Endothelial cell of umbilical vein (primary cell): ENCODE measurements at regions not wholly inside any gene's neighbourhood (a gene's known extent, or its start where the extent isn't known, plus 50 kb on each side); places are given as distances from the start of the nearest gene placed in this dataset.

Source experiments
- BruUV-seq: library from RNA; stranded (reverse); fragments of 400-500 nt; replicated peaks from 2 replicates; lab custom pipeline; 2021; lab: Mats Ljungman, UMichigan
- CTCF ChIA-PET: fragments of 300-600, 350-600 bp; sonication (Branson Sonifier 250); formaldehyde crosslinking; loops from one replicate; lab custom pipeline; 2021; ENCODE audit warnings: antibody characterized with exemption, inconsistent platforms; lab: Charles Lee
- POLR2A ChIA-PET: fragments of 300-600, 350-600 bp; sonication (Branson Sonifier 250); formaldehyde crosslinking; loops from one replicate; lab custom pipeline; 2021; ENCODE audit warnings: antibody characterized with exemption, inconsistent platforms; lab: Charles Lee
- DNase-seq: peaks from one replicate; pipeline ENCODE4 v3.0.0-alpha.2; 2011; ENCODE audit warnings: low read depth, low spot score
- FAIRE-seq: peaks from 2 replicates; lab custom pipeline; 2011; peaks lifted over from hg19 to GRCh38; lab: Jason Lieb, UNC
- H2AFZ ChIP-seq: 2 replicates; pipeline ENCODE4 v1.6.0; 2012; ENCODE audit warnings: low read depth, low read length, control low read depth, inconsistent platforms
- H3K27ac ChIP-seq: 2 replicates; pipeline ENCODE4 v1.5.1; 2011; ENCODE audit warnings: low read depth, mild to moderate bottlenecking, control low read depth, low read length, moderate library complexity; ENCODE audit not compliant: insufficient read depth
- H3K27me3 ChIP-seq, 2 experiments: 2 replicates each; pipeline versions ENCODE4 v1.6.0 to v1.6.1; 2011; ENCODE audit warnings: low read length in 2 of 2, mixed read lengths in 1 of 2; ENCODE audit not compliant: control insufficient read depth in 2 of 2, insufficient read depth in 2 of 2
- H3K36me3 ChIP-seq, 2 experiments: 2 replicates in 1 of 2; 3 replicates in 1 of 2; pipeline ENCODE4 v1.5.1; 2011; ENCODE audit warnings: low read length in 2 of 2, mild to moderate bottlenecking in 1 of 2, moderate library complexity in 1 of 2; ENCODE audit not compliant: control insufficient read depth in 2 of 2, insufficient read depth in 2 of 2; ENCODE audit errors: extremely low read depth in 1 of 2
- H3K4me1 ChIP-seq: 3 replicates; pipeline ENCODE4 v1.5.1; 2011; ENCODE audit warnings: mild to moderate bottlenecking, low read length; ENCODE audit not compliant: control insufficient read depth, insufficient read depth; ENCODE audit errors: extremely low read depth
- H3K4me2 ChIP-seq: 2 replicates; pipeline ENCODE4 v1.6.1; 2011; ENCODE audit warnings: low read length, control low read depth, mixed read lengths; ENCODE audit not compliant: insufficient read depth
- H3K4me3 ChIP-seq, 3 experiments: fragments of 200-600 bp in 1 of 3; sonication (generic), shearing (Covaris generic) in 1 of 3; replicated peaks in 1 of 3; 2 replicates each; pipeline ENCODE4 v1.5.1; 2011 to 2016; ENCODE audit warnings: control low read depth in 3 of 3, low read length in 3 of 3, mild to moderate bottlenecking in 2 of 3, inconsistent platforms in 1 of 3, low read depth in 1 of 3, moderate library complexity in 1 of 3; ENCODE audit not compliant: insufficient read depth in 1 of 3
- H3K79me2 ChIP-seq: 2 replicates; pipeline ENCODE4 v1.6.0; 2012; ENCODE audit warnings: low read length, inconsistent platforms; ENCODE audit not compliant: control insufficient read depth, insufficient read depth
- H3K9ac ChIP-seq: replicated peaks from 2 replicates; pipeline ENCODE3; 2011; ENCODE audit warnings: low read length, control low read depth; ENCODE audit not compliant: insufficient read depth; ENCODE audit errors: extremely low read depth
- H3K9me1 ChIP-seq: replicated peaks from 3 replicates; pipeline ENCODE4 v1.6.0; 2011; ENCODE audit warnings: mild to moderate bottlenecking, low read length; ENCODE audit not compliant: control insufficient read depth, insufficient read depth; ENCODE audit errors: extremely low read depth
- H3K9me3 ChIP-seq: replicated peaks from 2 replicates; pipeline ENCODE4 v1.5.1; 2012; ENCODE audit warnings: low read length, inconsistent platforms; ENCODE audit not compliant: control insufficient read depth, insufficient read depth
- H4K20me1 ChIP-seq: replicated peaks from 2 replicates; pipeline ENCODE3; 2011; ENCODE audit warnings: mild to moderate bottlenecking, low read length; ENCODE audit not compliant: control insufficient read depth, insufficient read depth; ENCODE audit errors: extremely low read depth
- EZH2 ChIP-seq: IDR thresholded peaks from 2 replicates; pipeline ENCODE4 v1.6.1; 2012; ENCODE audit warnings: borderline replicate concordance, low read depth, mild to moderate bottlenecking, moderate library complexity, low read length, inconsistent platforms; ENCODE audit not compliant: severe bottlenecking
- FOS ChIP-seq: IDR thresholded peaks from 2 replicates; pipeline ENCODE4 v1.6.1; 2011; ENCODE audit warnings: mild to moderate bottlenecking, low read length, moderate library complexity, borderline replicate concordance; ENCODE audit not compliant: insufficient read depth
- GATA2 ChIP-seq: IDR thresholded peaks from 2 replicates; pipeline ENCODE4 v1.7.0; 2011; ENCODE audit warnings: low read depth, mild to moderate bottlenecking, moderate library complexity, mixed read lengths, low read length; ENCODE audit not compliant: insufficient read length, insufficient read depth
- JUN ChIP-seq: IDR thresholded peaks from 2 replicates; pipeline ENCODE4 v1.6.1; 2011; ENCODE audit warnings: borderline replicate concordance, low read depth; ENCODE audit not compliant: insufficient read length, insufficient read depth
- MYC ChIP-seq: IDR thresholded peaks from one replicate; pipeline ENCODE4 v1.6.1; 2011; ENCODE audit warnings: mild to moderate bottlenecking, low read depth, low read length
- POLR2A ChIP-seq: IDR thresholded peaks from 2 replicates; pipeline ENCODE4 v1.6.1; 2012; ENCODE audit warnings: low read depth, mild to moderate bottlenecking, control low read depth, low read length
- POLR2AphosphoS5 ChIP-seq: IDR thresholded peaks from 2 replicates; pipeline ENCODE4 v1.6.1; 2012; ENCODE audit warnings: low read depth, mild to moderate bottlenecking, control low read depth, low read length, moderate library complexity; ENCODE audit not compliant: insufficient read depth
- dilution Hi-C: fragments of 300-500 bp; cut with MboI; formaldehyde crosslinking; loops from one replicate; pipeline ENCODE4 v1.15.0; 2019; ENCODE audit warnings: low sequenced_read_pairs; ENCODE audit not compliant: extremely low pct_ligation_motif_present
- intact Hi-C: fragments of 100-400 bp; cut with micrococcal nuclease; formaldehyde crosslinking; loops from one replicate; pipeline ENCODE4 v1.10.0; 2022
- TF ChIP-seq, protein P1 (sequence below): IDR thresholded peaks from 2 replicates; pipeline ENCODE4 v1.6.1; 2011; ENCODE audit not compliant: insufficient read depth, insufficient read length
- TF ChIP-seq, protein P2 (sequence below), 2 donors: IDR thresholded peaks; 1 replicate in 1 of 2; 2 replicates in 1 of 2; pipeline ENCODE4 v1.5.1; 2011; ENCODE audit warnings: low read length in 2 of 2, mild to moderate bottlenecking in 2 of 2, moderate library complexity in 2 of 2, control low read depth in 1 of 2, inconsistent platforms in 1 of 2, low read depth in 1 of 2; ENCODE audit not compliant: insufficient read depth in 1 of 2; ENCODE audit errors: extremely low read depth in 1 of 2

DNA sequence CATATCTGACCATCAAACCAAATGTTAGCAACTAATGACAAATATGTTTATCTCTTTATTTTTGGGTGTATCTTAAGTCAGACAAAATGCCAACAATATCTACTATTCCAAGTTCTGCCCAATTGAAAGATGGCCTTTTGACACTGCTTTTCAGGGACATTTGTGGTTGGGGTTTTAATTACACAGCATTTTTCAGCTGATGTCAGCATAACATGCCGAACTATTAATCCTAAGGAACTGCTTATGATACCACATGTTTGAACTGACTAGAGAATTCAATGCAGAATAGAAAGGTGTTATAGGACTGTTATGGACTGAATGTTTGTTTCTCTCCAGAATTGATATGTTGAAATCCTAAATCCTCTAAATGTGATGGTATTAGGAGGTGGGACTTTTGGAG lies 445.1 kb downstream of the TMA16 start:
- intact Hi-C loops = no loop called here
- no peaks in the 10 kb centered on the region for H3K4me1 ChIP-seq
- TF ChIP-seq, protein P1, sequence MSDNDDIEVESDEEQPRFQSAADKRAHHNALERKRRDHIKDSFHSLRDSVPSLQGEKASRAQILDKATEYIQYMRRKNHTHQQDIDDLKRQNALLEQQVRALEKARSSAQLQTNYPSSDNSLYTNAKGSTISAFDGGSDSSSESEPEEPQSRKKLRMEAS = no peak
- TF ChIP-seq POLR2A = no peak
- TF ChIP-seq FOS = no peak
- no peak for TF ChIP-seq EZH2
- TF ChIP-seq, protein P2, sequence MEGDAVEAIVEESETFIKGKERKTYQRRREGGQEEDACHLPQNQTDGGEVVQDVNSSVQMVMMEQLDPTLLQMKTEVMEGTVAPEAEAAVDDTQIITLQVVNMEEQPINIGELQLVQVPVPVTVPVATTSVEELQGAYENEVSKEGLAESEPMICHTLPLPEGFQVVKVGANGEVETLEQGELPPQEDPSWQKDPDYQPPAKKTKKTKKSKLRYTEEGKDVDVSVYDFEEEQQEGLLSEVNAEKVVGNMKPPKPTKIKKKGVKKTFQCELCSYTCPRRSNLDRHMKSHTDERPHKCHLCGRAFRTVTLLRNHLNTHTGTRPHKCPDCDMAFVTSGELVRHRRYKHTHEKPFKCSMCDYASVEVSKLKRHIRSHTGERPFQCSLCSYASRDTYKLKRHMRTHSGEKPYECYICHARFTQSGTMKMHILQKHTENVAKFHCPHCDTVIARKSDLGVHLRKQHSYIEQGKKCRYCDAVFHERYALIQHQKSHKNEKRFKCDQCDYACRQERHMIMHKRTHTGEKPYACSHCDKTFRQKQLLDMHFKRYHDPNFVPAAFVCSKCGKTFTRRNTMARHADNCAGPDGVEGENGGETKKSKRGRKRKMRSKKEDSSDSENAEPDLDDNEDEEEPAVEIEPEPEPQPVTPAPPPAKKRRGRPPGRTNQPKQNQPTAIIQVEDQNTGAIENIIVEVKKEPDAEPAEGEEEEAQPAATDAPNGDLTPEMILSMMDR (IDR thresholded peaks at IDR 0.05; ENCODE audit: extremely low read depth in 1 of 2, insufficient read depth in 1 of 2, low read depth in 1 of 2, low read length in 2 of 2) = no peak
- no peak for TF ChIP-seq POLR2AphosphoS5
- no peak for TF ChIP-seq GATA2
- no peak for TF ChIP-seq JUN
- TF ChIP-seq MYC = no peak

More for the DNA sequence above, 445.1 kb downstream of the TMA16 start:
- DNase-seq (no peak), FAIRE-seq (no peak)
- Histone ChIP-seq H2AFZ (no peak overlapping the region), H3K27me3 (no peaks in the 10 kb centered on the region), H3K4me2 (no peak overlapping the region), H4K20me1 (no peaks in the 10 kb centered on the region), H3K9me1 (no peaks in the 10 kb centered on the region), H3K36me3 (no peaks in the 10 kb centered on the region), H3K9ac (no peak overlapping the region), H3K27ac (no peak overlapping the region), H3K79me2 (no peaks in the 10 kb centered on the region), H3K4me3 (no peak overlapping the region), H3K9me3 (peaks cover 4% of the 10 kb centered on the region)
- BruUV-seq = no TSS peak
- ChIA-PET CTCF (no interaction called here), POLR2A (no interaction called here)
- dilution Hi-C loops = no loop called here
